ENCODE measurements at regions not wholly inside any gene's neighbourhood (a gene's known extent, or its start where the extent isn't known, plus 50 kb on each side); places are given as distances from the start of the nearest gene placed in this dataset.

DNA sequence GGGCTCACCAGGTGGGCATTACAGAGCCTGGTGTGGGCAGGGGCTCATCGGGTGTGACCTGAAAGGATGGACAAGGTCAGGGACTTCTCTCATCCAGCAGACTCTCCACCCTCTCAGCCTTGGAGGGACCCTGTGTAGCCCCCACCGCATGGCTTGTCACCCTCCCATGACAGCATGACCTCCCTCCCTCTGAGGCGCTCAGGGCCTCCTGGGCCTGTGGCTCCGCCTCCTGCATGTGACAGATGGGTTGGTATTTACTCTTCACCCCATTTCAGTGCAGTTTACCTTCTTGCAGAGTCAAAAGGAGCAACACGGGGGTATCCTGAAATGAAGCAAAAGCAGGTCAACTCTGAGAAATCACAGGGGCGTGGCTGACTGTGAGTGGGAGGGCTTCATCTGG, 298.6 kb upstream of the AJAP1 start:
- 66% methylated on average over 6 of the region's 6 CpGs for WGBS
- no peaks in the 10 kb centered on the region for H3K4me1 ChIP-seq (ENCODE audit: control insufficient read depth in 4 of 4, insufficient read depth in 4 of 4, low read length in 3 of 4)
- H3K4me3 ChIP-seq (ENCODE audit: low read depth in 1 of 3, low read length in 3 of 3) = no peak overlapping the region
- H3K27me3 ChIP-seq (ENCODE audit: control insufficient read depth in 4 of 4, insufficient read depth in 4 of 4, low read length in 3 of 4) = no peaks in the 10 kb centered on the region
- H3K9me3 ChIP-seq (ENCODE audit: control insufficient read depth in 4 of 4, low read length in 3 of 4) = no peaks in the 10 kb centered on the region
- DNase-seq (ENCODE audit: low spot score) = no peak
- H3K27ac ChIP-seq (ENCODE audit: low read depth in 1 of 2, low read length in 2 of 2) = no peak overlapping the region
- H3K9ac ChIP-seq (ENCODE audit: low read depth in 1 of 2, low read length in 2 of 2) = no peak overlapping the region
- TF ChIP-seq, protein P1, sequence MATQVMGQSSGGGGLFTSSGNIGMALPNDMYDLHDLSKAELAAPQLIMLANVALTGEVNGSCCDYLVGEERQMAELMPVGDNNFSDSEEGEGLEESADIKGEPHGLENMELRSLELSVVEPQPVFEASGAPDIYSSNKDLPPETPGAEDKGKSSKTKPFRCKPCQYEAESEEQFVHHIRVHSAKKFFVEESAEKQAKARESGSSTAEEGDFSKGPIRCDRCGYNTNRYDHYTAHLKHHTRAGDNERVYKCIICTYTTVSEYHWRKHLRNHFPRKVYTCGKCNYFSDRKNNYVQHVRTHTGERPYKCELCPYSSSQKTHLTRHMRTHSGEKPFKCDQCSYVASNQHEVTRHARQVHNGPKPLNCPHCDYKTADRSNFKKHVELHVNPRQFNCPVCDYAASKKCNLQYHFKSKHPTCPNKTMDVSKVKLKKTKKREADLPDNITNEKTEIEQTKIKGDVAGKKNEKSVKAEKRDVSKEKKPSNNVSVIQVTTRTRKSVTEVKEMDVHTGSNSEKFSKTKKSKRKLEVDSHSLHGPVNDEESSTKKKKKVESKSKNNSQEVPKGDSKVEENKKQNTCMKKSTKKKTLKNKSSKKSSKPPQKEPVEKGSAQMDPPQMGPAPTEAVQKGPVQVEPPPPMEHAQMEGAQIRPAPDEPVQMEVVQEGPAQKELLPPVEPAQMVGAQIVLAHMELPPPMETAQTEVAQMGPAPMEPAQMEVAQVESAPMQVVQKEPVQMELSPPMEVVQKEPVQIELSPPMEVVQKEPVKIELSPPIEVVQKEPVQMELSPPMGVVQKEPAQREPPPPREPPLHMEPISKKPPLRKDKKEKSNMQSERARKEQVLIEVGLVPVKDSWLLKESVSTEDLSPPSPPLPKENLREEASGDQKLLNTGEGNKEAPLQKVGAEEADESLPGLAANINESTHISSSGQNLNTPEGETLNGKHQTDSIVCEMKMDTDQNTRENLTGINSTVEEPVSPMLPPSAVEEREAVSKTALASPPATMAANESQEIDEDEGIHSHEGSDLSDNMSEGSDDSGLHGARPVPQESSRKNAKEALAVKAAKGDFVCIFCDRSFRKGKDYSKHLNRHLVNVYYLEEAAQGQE (IDR thresholded peaks at IDR 0.05) = no peak
- TF ChIP-seq RAD21 (IDR thresholded peaks at IDR 0.05) = no peak
- H3K36me3 ChIP-seq (ENCODE audit: control insufficient read depth in 4 of 4, insufficient read depth in 3 of 4, low read depth in 1 of 4, low read length in 3 of 4) = no peaks in the 10 kb centered on the region

DNA sequence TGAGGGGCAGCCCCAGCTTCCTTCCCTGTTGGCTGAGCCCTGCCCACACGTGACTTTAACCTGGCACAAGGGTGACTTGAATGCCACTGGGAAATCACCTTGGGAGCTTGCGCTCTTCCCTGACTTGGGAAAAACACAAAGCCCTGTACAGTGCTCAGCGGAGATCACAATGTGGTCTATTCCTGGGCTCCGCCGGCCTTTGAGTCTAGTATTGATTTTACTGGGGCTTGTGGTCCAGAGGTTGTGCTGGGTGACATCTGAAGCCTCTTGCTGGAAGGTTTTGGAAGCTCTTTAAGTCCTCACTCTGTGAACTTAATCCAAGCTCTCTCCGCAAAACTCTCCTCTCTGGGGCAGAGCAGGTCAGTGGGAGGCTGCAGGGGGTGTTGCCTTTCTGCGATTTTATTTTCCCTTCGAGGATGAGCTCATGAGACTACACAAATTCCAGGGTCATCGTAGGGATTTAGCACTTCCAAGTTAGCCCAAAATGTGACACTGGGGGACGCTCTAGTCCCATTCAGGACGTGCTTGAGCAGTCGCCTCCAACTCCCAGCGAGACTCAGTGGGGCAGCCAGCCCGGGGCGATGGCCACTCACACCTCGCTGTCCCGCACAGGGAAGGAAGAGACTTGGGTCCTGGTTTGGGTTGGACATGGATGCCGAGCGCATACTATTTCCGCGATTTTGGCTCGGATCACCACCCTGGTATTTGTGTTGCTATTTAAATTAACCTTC, 291.9 kb upstream of the AJAP1 start:
- H3K36me3 ChIP-seq (ENCODE audit: control insufficient read depth in 4 of 4, insufficient read depth in 3 of 4, low read depth in 1 of 4, low read length in 3 of 4) = no peaks in the 10 kb centered on the region
- DNase-seq (ENCODE audit: low spot score) = no peak
- 71% methylated on average over 22 of the region's 22 CpGs for WGBS
- H3K4me3 ChIP-seq (ENCODE audit: low read depth in 1 of 3, low read length in 3 of 3) = no peak overlapping the region
- TF ChIP-seq, protein P1 (IDR thresholded peaks at IDR 0.05) = no peak
- no peak for TF ChIP-seq NR2F2 (IDR thresholded peaks at IDR 0.05)
- TF ChIP-seq FOXA2 (IDR thresholded peaks at IDR 0.05) = no peak
- no peak for TF ChIP-seq GABPA (IDR thresholded peaks at IDR 0.05 in 1 of 2, conservative IDR thresholded peaks at IDR 0.05 in 1 of 2)
- TF ChIP-seq, protein P2, sequence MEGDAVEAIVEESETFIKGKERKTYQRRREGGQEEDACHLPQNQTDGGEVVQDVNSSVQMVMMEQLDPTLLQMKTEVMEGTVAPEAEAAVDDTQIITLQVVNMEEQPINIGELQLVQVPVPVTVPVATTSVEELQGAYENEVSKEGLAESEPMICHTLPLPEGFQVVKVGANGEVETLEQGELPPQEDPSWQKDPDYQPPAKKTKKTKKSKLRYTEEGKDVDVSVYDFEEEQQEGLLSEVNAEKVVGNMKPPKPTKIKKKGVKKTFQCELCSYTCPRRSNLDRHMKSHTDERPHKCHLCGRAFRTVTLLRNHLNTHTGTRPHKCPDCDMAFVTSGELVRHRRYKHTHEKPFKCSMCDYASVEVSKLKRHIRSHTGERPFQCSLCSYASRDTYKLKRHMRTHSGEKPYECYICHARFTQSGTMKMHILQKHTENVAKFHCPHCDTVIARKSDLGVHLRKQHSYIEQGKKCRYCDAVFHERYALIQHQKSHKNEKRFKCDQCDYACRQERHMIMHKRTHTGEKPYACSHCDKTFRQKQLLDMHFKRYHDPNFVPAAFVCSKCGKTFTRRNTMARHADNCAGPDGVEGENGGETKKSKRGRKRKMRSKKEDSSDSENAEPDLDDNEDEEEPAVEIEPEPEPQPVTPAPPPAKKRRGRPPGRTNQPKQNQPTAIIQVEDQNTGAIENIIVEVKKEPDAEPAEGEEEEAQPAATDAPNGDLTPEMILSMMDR (IDR thresholded peaks at IDR 0.05; ENCODE audit: low read depth, low read length, missing input control) = no peak
- TF ChIP-seq YY1 (IDR thresholded peaks at IDR 0.05) = no peak
- no peak overlapping the region for H3K9ac ChIP-seq (ENCODE audit: low read depth in 1 of 2, low read length in 2 of 2)
- H3K27ac ChIP-seq (ENCODE audit: low read depth in 1 of 2, low read length in 2 of 2) = no peak overlapping the region
- peaks cover 0 to 4% (median 2%) of the 10 kb centered on the region in 4 donors for H3K9me3 ChIP-seq (ENCODE audit: control insufficient read depth in 4 of 4, low read length in 3 of 4)
- H3K4me1 ChIP-seq (ENCODE audit: control insufficient read depth in 4 of 4, insufficient read depth in 4 of 4, low read length in 3 of 4) = no peaks in the 10 kb centered on the region
- H3K27me3 ChIP-seq (ENCODE audit: control insufficient read depth in 4 of 4, insufficient read depth in 4 of 4, low read length in 3 of 4) = no peaks in the 10 kb centered on the region
